ENCODE measurements at regions not wholly inside any gene's neighbourhood (a gene's known extent, or its start where the extent isn't known, plus 50 kb on each side); places are given as distances from the start of the nearest gene placed in this dataset.

DNA sequence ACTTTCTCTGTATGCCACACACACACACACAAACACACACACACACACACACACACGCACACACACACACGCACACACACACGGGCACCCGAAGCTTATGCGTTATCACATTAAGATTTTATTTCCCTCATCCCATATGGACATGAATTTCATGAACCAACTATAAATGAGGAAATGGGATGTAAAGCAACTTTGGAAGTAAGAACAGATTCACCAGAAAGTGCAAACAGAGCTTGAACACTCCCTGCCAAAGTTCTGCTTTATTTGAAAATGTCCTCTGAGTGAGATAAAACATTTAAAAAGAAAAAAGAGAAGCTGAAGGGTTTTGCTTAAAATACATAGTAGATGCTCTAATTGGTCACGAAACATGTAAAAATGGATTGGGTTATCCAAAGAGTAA, 90.4 kb upstream of the OTX2 start:
- DNase-seq = no peak

DNA sequence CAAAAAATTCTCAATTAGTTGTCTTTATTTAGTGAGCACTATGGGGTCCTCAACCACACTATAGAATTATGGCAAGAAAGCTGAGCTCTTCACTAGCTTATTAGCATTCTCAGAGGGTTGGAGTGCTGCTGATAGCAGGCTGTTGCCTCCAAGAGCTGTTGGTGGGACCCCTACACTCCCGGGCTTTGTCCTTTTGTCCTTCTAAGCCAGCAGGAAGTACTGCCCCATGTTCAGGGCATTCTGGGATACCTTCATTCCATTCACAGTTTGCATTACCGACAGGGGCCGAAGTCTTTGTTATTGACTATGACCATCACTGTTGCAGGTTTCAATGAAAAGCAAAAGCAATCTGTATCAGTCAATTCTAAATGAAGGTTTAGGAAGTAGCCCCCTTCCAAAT, 89.5 kb upstream of the OTX2 start:
- no peak for DNase-seq

DNA sequence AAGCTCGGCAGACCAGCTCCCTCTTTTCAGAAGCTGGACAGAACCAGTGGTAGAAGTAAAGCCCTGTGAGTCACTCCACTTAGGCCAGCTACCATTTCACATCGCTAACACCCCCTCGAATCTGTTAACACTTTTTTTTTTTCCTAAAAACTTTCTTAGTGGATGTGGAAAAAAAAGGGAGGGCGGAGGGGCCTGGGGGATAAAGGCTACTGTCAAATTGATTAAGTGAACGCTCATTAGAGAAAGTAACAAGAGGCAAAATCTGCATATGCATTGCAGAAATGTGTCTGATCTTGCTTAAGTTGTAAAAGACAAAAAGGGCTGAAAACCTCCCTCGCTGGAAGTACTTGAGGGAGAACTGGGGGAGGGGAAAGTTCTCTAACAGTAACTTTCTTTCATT, 86.6 kb upstream of the OTX2 start:
- no peak for DNase-seq

DNA sequence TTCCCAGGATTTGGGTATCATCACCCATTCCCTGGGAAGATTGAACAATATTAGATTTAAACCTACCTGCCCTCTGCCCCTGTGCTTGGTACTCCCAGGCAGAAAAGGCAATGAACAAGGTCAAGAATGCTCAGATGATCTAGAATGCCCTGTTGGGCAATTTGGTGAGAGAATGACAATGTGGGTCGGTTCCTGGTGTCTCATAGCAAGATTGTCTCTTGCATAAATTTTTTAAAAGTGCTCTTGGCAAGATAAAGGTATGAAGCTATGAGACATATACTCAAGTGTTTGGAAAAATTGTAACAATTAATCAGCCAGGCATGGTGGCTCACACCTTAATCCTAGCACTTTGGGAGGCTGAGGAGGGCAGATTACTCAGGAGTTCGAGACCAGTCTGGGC, 86.0 kb upstream of the OTX2 start:
- DNase-seq = no peak

DNA sequence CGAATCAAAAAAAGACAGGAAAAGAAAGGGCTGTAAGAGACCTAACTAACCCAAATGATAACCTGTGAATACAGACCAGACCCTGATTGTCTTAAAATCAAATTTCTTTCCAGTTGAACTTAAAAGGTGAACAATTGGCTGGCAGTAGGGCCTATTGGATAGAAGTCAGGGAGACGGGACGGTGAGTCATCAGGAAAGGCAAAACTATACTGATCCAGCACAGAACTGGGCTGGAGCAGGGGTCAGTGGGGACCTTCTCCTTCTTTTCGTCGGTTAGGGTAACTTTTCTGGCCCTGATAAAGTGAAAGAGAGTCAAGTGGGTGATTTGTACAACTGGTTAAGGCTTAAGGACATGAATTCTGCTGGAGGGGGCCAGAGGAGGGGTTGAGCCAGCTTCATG, 84.9 kb upstream of the OTX2 start:
- DNase-seq = no peak

DNA sequence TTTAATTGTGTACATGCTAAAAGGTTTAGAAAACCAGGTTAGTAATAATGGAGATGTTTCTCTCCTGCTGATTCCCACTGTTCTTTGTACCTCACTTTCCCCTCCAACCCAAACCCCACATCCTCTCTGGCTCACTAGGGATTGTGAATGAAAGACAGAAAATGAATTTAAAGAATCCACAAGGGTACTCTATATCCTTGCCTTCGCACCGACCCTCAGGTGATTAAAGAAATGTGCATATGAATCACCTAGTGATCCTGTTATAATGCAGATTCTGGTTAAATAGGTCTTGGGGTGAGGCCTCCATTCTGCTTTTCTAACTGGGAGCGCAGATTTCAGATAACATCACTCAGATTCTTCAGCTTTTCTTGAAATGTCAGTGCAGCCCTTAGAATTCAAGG, 84.3 kb upstream of the OTX2 start:
- DNase-seq = no peak

DNA sequence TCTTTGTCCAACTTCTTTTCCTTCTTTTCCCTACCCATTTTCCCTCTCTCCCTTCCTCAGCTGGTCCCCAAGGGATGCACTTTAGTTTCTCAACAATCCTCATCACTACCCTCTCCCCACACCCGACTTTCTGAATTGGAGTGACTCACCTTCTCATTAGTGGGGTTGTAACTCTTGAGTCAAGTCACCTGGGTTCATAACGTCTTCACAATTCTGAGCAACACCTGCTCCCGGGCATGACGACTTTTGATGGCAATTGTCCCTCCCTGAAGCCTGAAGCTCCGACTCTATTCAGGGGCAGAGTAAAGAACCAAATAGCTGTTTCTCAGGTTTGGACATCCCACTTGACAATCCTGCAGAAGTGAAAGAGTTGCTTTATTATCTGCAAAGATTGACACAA, 82.7 kb upstream of the OTX2 start:
- DNase-seq = no peak

DNA sequence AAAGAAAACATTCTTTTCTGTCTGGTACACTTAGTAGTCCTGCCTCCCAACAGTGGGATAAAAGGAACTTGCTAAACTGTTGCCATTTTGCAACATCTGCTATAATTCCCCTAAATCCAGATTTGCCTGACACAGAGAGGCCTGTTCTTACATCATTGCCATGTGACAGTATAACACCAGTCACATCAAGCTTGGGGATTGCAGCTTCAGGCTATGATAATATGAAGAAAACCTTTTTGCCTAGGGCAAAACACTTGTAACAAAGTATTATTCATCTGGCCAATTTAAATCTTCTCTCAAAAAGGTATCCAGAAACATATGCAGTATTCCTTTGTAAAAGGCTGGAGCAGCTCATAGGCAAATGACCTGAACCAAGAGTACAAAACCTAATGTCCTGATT, 80.9 kb upstream of the OTX2 start:
- DNase-seq = no peak

DNA sequence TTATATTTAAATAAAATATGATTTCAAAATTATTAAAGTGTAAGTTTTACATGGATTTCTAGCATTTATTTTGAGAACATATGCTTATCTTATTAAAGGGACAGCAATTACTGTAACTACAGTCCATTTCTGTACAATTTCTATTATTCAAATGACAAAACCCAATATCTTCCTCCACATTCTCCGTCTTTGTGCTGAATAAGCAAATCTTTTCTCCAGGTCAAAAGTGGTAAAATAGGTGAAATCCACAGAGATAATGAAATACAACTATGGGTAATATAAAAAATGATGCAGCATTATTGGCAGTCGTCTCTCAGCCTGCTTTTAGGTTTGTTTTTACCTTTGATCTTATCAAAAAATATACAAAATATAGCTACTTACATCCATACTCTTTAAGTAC, 79.4 kb upstream of the OTX2 start:
- DNase-seq = no peak

DNA sequence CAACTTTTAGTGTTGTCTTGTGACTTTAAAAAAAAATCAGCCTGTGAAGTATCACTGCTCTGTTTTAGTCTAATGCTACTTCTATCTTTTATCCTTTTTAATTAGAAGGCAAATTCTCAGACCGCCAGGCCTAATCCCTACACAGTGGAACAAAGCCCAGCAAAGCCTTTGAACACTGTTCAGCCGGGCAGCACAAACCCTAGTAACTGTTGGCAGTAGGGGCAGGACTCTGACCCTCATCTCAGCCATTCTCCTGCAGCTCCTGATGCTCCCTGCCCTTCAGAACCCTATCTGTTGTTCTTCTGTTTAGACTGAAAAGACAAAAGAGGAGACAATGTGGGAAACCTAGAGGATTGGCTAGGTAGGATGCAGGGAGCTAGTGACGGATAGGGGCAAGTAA, 78.0 kb upstream of the OTX2 start:
- no peak for DNase-seq

DNA sequence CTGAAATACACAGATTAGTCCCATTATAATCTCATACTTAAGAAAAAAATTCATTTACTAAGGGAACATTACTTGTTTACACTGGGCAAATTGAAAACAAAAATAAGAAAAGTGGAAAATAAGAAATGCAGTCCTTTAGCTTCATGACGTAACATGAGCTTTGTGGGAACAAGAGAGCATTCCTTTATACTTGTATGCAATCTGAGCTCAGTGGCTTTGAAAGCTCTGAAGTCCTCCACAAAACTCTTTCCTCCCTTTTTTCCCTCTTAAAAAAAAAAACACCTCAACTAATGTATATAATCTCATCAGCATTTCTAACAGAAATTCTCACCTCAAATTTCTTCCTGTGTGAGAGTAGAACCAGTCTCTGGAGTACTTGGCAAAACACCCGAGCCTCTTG, 76.9 kb upstream of the OTX2 start:
- no peak for DNase-seq

DNA sequence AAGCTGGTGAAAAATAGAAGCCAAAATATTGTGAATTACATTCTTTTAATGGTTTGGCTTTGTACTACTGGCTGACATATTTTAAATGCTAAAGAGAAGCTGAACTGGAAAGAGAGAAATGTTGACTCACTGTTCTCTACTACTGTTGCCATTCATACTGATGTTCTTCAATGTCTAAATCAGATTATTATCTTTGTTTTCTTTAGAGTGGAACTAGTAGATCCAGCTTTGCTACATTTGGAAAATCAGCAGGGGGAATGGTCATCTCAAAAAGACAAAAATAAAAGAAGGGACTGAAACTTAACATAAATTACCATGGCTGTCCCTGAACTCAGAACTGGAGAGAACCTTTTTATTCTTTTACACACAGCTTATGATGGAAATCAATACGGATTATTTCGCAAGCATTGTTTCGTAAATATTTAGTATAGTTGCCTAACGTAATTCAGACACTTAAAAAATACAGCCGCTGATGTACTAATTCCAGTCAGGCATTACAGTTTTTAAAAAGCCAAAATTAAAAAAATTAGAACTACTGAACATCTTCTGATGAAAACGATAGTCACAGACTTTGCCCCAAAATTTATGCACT, 76.3 kb upstream of the OTX2 start:
- no peak for DNase-seq

DNA sequence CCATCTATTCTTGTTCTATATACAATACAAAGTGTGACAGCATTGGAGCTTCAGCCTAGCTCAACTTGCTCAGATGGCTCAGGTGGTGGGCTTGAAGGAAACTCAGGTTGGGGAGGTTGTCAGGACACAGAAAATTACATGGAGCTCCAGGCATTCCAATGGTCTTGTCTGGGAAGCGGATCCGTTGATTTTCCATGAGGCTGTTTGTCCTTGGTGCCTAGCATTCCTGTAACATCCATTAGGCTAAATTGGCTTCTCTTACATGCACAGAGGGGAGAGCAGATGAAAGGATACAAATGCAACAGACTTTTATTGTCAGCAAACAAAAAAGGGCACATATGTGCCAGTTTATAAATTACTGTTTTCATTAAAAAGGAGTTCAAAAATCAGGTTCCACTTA, 75.5 kb upstream of the OTX2 start:
- no peak for DNase-seq

DNA sequence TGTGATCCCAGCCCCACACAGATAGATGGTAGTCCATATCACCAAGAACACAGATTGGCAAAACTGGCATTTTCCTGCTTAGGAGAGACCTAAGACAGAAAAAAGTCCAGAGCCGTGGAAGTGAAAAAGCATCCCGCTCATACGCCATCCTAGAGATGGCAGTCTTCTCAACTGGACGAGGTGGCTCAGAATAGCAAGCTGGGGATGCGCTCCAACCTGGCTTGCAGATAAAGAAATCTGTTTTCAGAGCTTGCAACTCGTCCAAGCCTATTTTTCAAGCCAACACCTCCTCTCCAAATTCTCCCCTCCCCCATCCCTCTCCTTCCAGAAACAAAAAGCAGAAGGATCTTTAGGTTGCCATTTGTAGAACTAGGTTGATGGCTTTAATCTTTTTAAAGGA, 74.3 kb upstream of the OTX2 start:
- DNase-seq = no peak

DNA sequence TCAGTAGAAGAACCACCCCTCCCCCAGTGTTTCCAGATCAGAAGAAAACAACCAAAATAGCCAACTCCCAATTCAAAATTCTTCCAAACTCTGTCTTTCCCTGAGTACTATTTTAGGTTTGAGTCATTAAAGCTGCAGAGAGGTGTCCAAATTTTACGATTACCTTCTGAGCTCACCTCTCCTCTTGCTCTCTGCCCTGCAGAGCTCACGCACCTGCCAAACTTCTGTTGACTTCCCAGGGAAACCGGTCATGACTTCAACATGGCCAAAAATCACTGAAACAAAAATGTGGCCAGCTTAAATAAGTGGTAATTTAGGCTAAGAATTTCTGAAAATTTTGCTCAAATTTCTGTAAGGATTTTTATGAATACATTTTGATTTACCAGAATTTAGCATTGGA, 70.9 kb upstream of the OTX2 start:
- DNase-seq = no peak

DNA sequence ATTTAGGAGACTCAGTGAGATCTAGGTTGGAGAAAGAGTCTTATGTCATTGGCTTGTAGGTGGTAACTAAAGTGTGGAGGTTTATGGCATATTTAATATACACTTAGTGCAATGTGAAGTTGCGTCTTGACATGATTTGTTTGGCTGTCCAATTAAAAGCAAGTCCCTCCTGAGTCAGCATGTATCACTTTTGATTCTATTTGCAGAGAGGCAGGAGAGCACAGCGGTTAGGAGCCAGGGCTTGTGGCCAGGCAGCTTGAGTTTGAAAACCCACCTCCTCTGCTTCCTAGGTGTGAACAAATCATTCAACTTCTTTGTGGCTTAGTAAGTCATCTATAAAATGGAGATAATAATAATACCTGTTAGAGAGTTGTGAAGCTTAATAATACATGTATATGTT, 68.5 kb upstream of the OTX2 start:
- no peak for DNase-seq

DNA sequence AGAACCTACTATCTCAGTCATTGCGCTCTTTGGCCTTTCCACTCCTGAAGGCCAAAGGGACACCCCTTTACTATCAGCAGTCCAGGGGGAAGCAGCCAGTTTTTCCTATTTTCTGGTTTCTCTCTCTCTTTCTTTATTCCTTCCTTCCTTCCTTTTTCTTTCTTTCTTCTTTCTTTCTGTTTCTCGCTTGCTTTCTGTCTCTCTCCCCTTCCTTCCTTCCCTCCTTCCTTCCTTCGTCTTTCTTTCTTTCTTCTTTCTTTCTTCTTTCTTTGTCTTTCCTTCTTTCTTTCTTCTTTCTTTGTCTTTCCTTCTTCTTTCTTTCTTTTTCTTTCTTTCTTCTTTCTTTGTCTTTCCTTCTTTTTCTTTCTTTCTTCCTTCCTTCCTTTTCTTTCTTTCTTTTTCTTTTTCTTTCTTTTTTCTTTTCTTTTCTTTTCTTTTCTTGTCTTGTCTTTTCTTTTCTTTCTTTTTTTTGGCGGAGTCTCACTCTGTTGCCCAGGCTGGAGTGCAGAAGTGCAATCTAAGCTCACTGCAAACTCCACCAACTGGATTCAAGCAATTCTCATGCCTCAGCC, 64.9 kb upstream of the OTX2 start:
- DNase-seq = no peak

DNA sequence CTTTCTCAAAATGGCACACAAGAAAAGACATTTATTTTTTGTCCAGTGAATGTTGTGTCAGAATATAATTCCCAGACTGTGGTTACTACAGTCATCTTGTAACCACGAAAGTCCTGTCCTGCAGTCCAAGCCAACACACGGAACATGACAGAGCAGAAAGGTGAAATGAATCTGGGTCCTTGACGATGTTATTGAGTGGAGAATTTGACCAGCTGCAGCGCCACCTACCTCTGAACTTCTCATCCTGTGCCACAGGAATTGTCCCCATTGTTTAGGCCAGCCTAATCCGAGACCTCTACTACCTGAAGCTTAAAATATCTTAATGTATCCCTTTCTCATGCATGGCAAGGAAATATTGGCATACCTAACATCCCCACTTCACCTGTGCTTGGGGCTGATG, 64.1 kb upstream of the OTX2 start:
- no peak for DNase-seq

DNA sequence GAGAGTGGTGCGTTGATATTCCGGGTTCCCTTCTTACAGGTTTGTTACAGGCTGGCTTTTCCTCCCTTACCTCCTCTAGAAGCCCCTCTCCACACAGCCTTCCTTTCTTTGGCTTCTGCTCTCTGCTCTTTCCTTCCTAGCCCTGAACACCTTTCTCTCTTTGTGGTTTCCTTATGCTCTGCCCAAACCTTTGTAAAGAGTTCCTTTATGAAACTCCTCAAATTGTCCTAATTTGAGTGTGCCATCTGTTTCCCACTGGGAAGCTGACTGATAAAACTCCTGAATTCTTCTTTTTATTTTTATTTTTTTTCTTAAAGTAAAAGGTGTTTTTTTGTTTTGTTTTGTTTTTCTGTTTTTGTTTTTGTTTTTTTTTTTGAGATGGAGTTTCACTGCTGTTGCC, 60.1 kb upstream of the OTX2 start:
- DNase-seq = no peak

DNA sequence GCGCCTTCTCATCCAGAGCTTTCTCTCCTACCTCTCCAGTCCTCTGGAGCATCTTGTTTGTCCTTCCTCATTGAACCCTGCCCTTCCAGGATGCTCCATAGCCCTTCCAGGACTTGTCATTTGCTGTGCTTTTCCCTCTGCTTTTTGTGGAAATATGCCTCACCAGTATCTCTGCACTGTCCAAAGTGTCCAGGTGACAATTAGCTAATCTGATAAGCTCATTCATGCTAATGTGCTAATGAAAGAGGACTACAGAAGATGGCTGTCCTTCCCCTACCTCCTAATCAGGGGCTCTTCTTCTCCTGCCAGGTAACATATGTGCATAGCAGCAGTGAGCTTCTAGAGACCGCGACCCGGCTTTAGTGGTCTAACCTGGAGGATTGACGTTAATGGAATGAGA, 58.4 kb upstream of the OTX2 start:
- no peak for DNase-seq

DNA sequence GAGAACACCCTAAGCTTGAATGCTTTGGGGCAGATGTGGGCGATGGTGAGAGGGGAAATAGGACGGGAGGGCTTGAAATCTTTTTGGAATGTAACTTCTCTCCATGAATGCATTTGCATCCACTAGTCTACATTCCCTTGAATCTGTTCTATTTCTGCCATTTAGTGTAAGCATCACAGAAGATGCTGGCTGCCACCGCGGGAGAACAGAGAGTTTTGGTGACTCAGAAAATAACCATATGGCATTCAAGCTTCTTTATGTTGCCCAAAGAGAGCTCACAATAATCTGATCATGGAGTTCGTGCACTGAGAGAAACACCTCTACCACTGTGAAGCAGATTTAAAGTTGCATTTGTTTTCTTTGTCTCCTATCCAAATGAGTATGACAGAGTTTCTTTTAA, 52.6 kb upstream of the OTX2 start:
- DNase-seq = no peak

DNA sequence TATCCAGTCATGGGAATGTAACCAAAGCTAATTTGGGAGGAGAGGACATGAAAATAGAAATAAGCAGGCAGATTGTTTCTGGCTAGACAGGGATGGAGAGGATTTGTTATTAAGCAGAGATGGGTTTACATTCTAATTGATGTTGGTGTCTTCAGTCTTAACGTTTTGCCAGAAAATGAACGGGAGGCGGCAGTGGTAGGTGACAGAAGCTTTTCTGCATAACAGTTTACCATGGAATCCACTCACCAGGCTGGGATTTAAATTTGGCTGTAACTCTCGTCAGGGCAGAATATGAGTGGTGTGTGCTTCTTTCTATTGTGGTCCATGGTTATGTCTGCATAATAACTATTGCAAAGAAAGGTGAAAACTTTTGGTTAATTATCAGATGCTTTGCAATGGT, 50.2 kb upstream of the OTX2 start:
- DNase-seq = no peak
